ENCODE measurements at regions not wholly inside any gene's neighbourhood (a gene's known extent, or its start where the extent isn't known, plus 50 kb on each side); places are given as distances from the start of the nearest gene placed in this dataset.

DNA sequence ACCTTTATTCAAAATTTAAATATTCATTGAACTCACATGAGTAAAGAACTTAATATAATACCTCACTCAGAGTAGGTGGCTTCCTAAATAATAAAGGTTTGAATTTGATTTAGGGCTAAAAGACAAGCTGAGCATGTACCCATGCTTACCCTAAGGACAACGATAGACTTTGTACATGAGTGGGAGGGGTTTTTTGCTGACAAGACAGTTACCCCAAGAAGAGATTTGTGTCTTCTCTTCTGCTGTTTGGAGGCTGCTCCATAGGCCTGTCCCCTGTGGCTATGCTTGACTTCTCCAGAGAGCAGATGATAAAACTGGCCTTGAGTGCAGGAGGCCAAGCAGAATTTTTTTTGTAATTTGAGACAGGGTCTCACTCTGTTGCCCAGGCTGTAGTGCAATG, 383.9 kb downstream of the TMEM182 start:
- no peak for DNase-seq (ENCODE audit: low spot score)
- Histone ChIP-seq H3K4me1 (ENCODE audit: control insufficient read depth in 4 of 4, insufficient read depth in 4 of 4, low read length in 3 of 4) (no peaks in the 10 kb centered on the region), H3K27ac (ENCODE audit: low read depth in 1 of 2, low read length in 2 of 2) (no peak overlapping the region), H3K36me3 (ENCODE audit: control insufficient read depth in 4 of 4, insufficient read depth in 3 of 4, low read depth in 1 of 4, low read length in 3 of 4) (no peaks in the 10 kb centered on the region), H3K27me3 (ENCODE audit: control insufficient read depth in 4 of 4, insufficient read depth in 4 of 4, low read length in 3 of 4) (no peaks in the 10 kb centered on the region), H3K9ac (ENCODE audit: low read depth in 1 of 2, low read length in 2 of 2) (no peak overlapping the region), H3K9me3 (ENCODE audit: control insufficient read depth in 4 of 4, low read length in 3 of 4) (no peaks in the 10 kb centered on the region), H3K4me3 (ENCODE audit: low read depth in 1 of 3, low read length in 3 of 3) (no peak overlapping the region)
- 80% methylated on average over 1 of the region's 1 CpG for WGBS
- TF ChIP-seq, protein P1, sequence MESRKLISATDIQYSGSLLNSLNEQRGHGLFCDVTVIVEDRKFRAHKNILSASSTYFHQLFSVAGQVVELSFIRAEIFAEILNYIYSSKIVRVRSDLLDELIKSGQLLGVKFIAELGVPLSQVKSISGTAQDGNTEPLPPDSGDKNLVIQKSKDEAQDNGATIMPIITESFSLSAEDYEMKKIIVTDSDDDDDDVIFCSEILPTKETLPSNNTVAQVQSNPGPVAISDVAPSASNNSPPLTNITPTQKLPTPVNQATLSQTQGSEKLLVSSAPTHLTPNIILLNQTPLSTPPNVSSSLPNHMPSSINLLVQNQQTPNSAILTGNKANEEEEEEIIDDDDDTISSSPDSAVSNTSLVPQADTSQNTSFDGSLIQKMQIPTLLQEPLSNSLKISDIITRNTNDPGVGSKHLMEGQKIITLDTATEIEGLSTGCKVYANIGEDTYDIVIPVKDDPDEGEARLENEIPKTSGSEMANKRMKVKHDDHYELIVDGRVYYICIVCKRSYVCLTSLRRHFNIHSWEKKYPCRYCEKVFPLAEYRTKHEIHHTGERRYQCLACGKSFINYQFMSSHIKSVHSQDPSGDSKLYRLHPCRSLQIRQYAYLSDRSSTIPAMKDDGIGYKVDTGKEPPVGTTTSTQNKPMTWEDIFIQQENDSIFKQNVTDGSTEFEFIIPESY (IDR thresholded peaks at IDR 0.05): no peak
- TF ChIP-seq, protein P2, sequence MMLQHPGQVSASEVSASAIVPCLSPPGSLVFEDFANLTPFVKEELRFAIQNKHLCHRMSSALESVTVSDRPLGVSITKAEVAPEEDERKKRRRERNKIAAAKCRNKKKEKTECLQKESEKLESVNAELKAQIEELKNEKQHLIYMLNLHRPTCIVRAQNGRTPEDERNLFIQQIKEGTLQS (IDR thresholded peaks at IDR 0.05): no peak
- TF ChIP-seq YY1 (IDR thresholded peaks at IDR 0.05): no peak
- TF ChIP-seq TAF1 (conservative IDR thresholded peaks at IDR 0.05): no peak
- no peak for TF ChIP-seq GABPA (IDR thresholded peaks at IDR 0.05 in 1 of 2, conservative IDR thresholded peaks at IDR 0.05 in 1 of 2)
- TF ChIP-seq RXRA (IDR thresholded peaks at IDR 0.05): no peak
- TF ChIP-seq, protein P3, sequence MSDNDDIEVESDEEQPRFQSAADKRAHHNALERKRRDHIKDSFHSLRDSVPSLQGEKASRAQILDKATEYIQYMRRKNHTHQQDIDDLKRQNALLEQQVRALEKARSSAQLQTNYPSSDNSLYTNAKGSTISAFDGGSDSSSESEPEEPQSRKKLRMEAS (IDR thresholded peaks at IDR 0.05): no peak
- TF ChIP-seq, protein P4, sequence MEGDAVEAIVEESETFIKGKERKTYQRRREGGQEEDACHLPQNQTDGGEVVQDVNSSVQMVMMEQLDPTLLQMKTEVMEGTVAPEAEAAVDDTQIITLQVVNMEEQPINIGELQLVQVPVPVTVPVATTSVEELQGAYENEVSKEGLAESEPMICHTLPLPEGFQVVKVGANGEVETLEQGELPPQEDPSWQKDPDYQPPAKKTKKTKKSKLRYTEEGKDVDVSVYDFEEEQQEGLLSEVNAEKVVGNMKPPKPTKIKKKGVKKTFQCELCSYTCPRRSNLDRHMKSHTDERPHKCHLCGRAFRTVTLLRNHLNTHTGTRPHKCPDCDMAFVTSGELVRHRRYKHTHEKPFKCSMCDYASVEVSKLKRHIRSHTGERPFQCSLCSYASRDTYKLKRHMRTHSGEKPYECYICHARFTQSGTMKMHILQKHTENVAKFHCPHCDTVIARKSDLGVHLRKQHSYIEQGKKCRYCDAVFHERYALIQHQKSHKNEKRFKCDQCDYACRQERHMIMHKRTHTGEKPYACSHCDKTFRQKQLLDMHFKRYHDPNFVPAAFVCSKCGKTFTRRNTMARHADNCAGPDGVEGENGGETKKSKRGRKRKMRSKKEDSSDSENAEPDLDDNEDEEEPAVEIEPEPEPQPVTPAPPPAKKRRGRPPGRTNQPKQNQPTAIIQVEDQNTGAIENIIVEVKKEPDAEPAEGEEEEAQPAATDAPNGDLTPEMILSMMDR (IDR thresholded peaks at IDR 0.05; ENCODE audit: low read depth, low read length, missing input control): no peak
- TF ChIP-seq EGR1 (IDR thresholded peaks at IDR 0.05; ENCODE audit: low read depth in 2 of 2): no peak
- TF ChIP-seq RAD21 (IDR thresholded peaks at IDR 0.05): no peak
- no peak for TF ChIP-seq HNF4G (IDR thresholded peaks at IDR 0.05)
- no peak for TF ChIP-seq FOXA1 (IDR thresholded peaks at IDR 0.05)
- TF ChIP-seq, protein P5, sequence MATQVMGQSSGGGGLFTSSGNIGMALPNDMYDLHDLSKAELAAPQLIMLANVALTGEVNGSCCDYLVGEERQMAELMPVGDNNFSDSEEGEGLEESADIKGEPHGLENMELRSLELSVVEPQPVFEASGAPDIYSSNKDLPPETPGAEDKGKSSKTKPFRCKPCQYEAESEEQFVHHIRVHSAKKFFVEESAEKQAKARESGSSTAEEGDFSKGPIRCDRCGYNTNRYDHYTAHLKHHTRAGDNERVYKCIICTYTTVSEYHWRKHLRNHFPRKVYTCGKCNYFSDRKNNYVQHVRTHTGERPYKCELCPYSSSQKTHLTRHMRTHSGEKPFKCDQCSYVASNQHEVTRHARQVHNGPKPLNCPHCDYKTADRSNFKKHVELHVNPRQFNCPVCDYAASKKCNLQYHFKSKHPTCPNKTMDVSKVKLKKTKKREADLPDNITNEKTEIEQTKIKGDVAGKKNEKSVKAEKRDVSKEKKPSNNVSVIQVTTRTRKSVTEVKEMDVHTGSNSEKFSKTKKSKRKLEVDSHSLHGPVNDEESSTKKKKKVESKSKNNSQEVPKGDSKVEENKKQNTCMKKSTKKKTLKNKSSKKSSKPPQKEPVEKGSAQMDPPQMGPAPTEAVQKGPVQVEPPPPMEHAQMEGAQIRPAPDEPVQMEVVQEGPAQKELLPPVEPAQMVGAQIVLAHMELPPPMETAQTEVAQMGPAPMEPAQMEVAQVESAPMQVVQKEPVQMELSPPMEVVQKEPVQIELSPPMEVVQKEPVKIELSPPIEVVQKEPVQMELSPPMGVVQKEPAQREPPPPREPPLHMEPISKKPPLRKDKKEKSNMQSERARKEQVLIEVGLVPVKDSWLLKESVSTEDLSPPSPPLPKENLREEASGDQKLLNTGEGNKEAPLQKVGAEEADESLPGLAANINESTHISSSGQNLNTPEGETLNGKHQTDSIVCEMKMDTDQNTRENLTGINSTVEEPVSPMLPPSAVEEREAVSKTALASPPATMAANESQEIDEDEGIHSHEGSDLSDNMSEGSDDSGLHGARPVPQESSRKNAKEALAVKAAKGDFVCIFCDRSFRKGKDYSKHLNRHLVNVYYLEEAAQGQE (IDR thresholded peaks at IDR 0.05): no peak

DNA sequence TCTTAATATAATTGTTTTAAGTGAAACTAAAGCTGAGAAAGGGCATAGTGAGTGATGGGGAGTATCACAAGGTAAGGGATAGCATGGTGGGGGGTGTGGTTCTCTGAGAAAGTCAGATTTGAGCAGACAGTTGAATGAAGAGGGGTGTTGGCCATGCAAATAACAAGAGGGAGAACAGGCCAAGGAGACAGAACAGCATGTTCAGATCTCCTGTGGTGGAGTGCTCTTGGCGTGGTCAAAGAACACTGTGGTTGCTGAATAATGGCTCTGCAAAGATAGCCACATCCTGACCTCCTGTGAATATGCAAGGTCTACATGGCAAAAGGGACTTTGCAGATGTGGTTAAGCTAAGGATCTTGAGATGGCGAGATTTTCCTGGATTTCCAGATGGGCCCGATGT, 389.2 kb downstream of the TMEM182 start:
- Histone ChIP-seq H3K4me1 (ENCODE audit: control insufficient read depth in 4 of 4, insufficient read depth in 4 of 4, low read length in 3 of 4) (no peaks in the 10 kb centered on the region), H3K27ac (ENCODE audit: low read depth in 1 of 2, low read length in 2 of 2) (no peak overlapping the region), H3K27me3 (ENCODE audit: control insufficient read depth in 4 of 4, insufficient read depth in 4 of 4, low read length in 3 of 4) (no peaks in the 10 kb centered on the region), H3K36me3 (ENCODE audit: control insufficient read depth in 4 of 4, insufficient read depth in 3 of 4, low read depth in 1 of 4, low read length in 3 of 4) (no peaks in the 10 kb centered on the region), H3K4me3 (ENCODE audit: low read depth in 1 of 3, low read length in 3 of 3) (no peak overlapping the region), H3K9me3 (ENCODE audit: control insufficient read depth in 4 of 4, low read length in 3 of 4) (no peaks in the 10 kb centered on the region), H3K9ac (ENCODE audit: low read depth in 1 of 2, low read length in 2 of 2) (no peak overlapping the region)
- no peak for DNase-seq (ENCODE audit: low spot score)
- 85% methylated on average over 3 of the region's 3 CpGs for WGBS
- no peak for TF ChIP-seq JUND (IDR thresholded peaks at IDR 0.05)
- TF ChIP-seq GABPA (IDR thresholded peaks at IDR 0.05 in 1 of 2, conservative IDR thresholded peaks at IDR 0.05 in 1 of 2): no peak
- TF ChIP-seq, protein P2 (IDR thresholded peaks at IDR 0.05): no peak
- no peak for TF ChIP-seq FOXA1 (IDR thresholded peaks at IDR 0.05)
- TF ChIP-seq, protein P4 (IDR thresholded peaks at IDR 0.05; ENCODE audit: low read depth, low read length, missing input control): no peak
- TF ChIP-seq HNF4A (conservative IDR thresholded peaks at IDR 0.05): no peak
- no peak for TF ChIP-seq TAF1 (conservative IDR thresholded peaks at IDR 0.05)
- no peak for TF ChIP-seq FOXA2 (IDR thresholded peaks at IDR 0.05)
- TF ChIP-seq, protein P1 (IDR thresholded peaks at IDR 0.05): no peak
- no peak for TF ChIP-seq SP1 (IDR thresholded peaks at IDR 0.05)
- no peak for TF ChIP-seq HNF4G (IDR thresholded peaks at IDR 0.05)
- no peak for TF ChIP-seq YY1 (IDR thresholded peaks at IDR 0.05)
- TF ChIP-seq, protein P3 (IDR thresholded peaks at IDR 0.05): no peak
